ENCODE measurements at regions not wholly inside any gene's neighbourhood (a gene's known extent, or its start where the extent isn't known, plus 50 kb on each side); places are given as distances from the start of the nearest gene placed in this dataset.

- Histone ChIP-seq H3K9ac (no peak overlapping the region), H3K4me3 (IDR thresholded peaks at IDR 0.05; ENCODE audit: insufficient read depth, low read depth, low read length) (no peak overlapping the region), H3K4me1 (ENCODE audit: low read depth, poor library complexity, severe bottlenecking) (no peaks in the 10 kb centered on the region), H3K27me3 (ENCODE audit: insufficient read depth, low read depth) (no peaks in the 10 kb centered on the region), H2AFZ (ENCODE audit: low read depth) (no peak overlapping the region), H3K4me2 (no peak overlapping the region), H3K36me3 (ENCODE audit: insufficient read depth) (no peaks in the 10 kb centered on the region), H3K27ac (no peak overlapping the region), H4K20me1 (ENCODE audit: insufficient read depth) (no peaks in the 10 kb centered on the region), H3K79me2 (ENCODE audit: insufficient read depth, low read depth) (no peaks in the 10 kb centered on the region)
- no peak for TF ChIP-seq CTCF (conservative IDR thresholded peaks at IDR 0.05; ENCODE audit: low read depth, low read length)
Observed at GRCh38 chr9:79256691-79257213, 315.0 kb upstream of the TLE4 start.

- Histone ChIP-seq H3K4me2 (no peak overlapping the region), H2AFZ (ENCODE audit: low read depth) (no peak overlapping the region), H3K9ac (no peak overlapping the region)
Observed at GRCh38 chr9:79257228-79257781, 314.5 kb upstream of the TLE4 start.

GRCh38 chr9:79257790-79258351 is 313.9 kb upstream of the TLE4 start:
- no peaks in the 10 kb centered on the region for H4K20me1 ChIP-seq (ENCODE audit: insufficient read depth)
- H3K36me3 ChIP-seq (ENCODE audit: insufficient read depth): no peaks in the 10 kb centered on the region
- H3K79me2 ChIP-seq (ENCODE audit: insufficient read depth, low read depth): no peaks in the 10 kb centered on the region
- no peak overlapping the region for H3K4me3 ChIP-seq (IDR thresholded peaks at IDR 0.05; ENCODE audit: insufficient read depth, low read depth, low read length)
- H3K9ac ChIP-seq: no peak overlapping the region
- H2AFZ ChIP-seq (ENCODE audit: low read depth): no peak overlapping the region
- no peak overlapping the region for H3K4me2 ChIP-seq
- TF ChIP-seq CTCF (conservative IDR thresholded peaks at IDR 0.05; ENCODE audit: low read depth, low read length): no peak
- H3K4me1 ChIP-seq (ENCODE audit: low read depth, poor library complexity, severe bottlenecking): no peaks in the 10 kb centered on the region
- H3K27me3 ChIP-seq (ENCODE audit: insufficient read depth, low read depth): no peaks in the 10 kb centered on the region
- no peak overlapping the region for H3K27ac ChIP-seq

More at GRCh38 chr9:79257228-79257781, 314.5 kb upstream of the TLE4 start:
- no peaks in the 10 kb centered on the region for H3K79me2 ChIP-seq (ENCODE audit: insufficient read depth, low read depth)
- no peak for TF ChIP-seq CTCF (conservative IDR thresholded peaks at IDR 0.05; ENCODE audit: low read depth, low read length)
- H4K20me1 ChIP-seq (ENCODE audit: insufficient read depth): no peaks in the 10 kb centered on the region
- H3K27ac ChIP-seq: no peak overlapping the region
- H3K4me3 ChIP-seq (IDR thresholded peaks at IDR 0.05; ENCODE audit: insufficient read depth, low read depth, low read length): no peak overlapping the region
- no peaks in the 10 kb centered on the region for H3K4me1 ChIP-seq (ENCODE audit: low read depth, poor library complexity, severe bottlenecking)
- no peaks in the 10 kb centered on the region for H3K27me3 ChIP-seq (ENCODE audit: insufficient read depth, low read depth)
- H3K36me3 ChIP-seq (ENCODE audit: insufficient read depth): no peaks in the 10 kb centered on the region

- no peaks in the 10 kb centered on the region for H3K36me3 ChIP-seq (ENCODE audit: insufficient read depth)
- H4K20me1 ChIP-seq (ENCODE audit: insufficient read depth): no peaks in the 10 kb centered on the region
- H3K27ac ChIP-seq: no peak overlapping the region
- no peak overlapping the region for H3K4me3 ChIP-seq (IDR thresholded peaks at IDR 0.05; ENCODE audit: insufficient read depth, low read depth, low read length)
- no peak for TF ChIP-seq CTCF (conservative IDR thresholded peaks at IDR 0.05; ENCODE audit: low read depth, low read length)
- no peak overlapping the region for H3K4me2 ChIP-seq
- no peaks in the 10 kb centered on the region for H3K27me3 ChIP-seq (ENCODE audit: insufficient read depth, low read depth)
- no peaks in the 10 kb centered on the region for H3K79me2 ChIP-seq (ENCODE audit: insufficient read depth, low read depth)
- H2AFZ ChIP-seq (ENCODE audit: low read depth): no peak overlapping the region
- no peak overlapping the region for H3K9ac ChIP-seq
- no peaks in the 10 kb centered on the region for H3K4me1 ChIP-seq (ENCODE audit: low read depth, poor library complexity, severe bottlenecking)
Observed at GRCh38 chr9:79259858-79260257, 311.9 kb upstream of the TLE4 start.

All from KMS-11 (cell line).